ENCODE measurements at regions not wholly inside any gene's neighbourhood (a gene's known extent, or its start where the extent isn't known, plus 50 kb on each side); places are given as distances from the start of the nearest gene placed in this dataset.
"Not testable (repeated sequence)": the region's sequence is repeated elsewhere in the genome, so short reads cannot be mapped to it uniquely, and the experiment has no call there.

DNA sequence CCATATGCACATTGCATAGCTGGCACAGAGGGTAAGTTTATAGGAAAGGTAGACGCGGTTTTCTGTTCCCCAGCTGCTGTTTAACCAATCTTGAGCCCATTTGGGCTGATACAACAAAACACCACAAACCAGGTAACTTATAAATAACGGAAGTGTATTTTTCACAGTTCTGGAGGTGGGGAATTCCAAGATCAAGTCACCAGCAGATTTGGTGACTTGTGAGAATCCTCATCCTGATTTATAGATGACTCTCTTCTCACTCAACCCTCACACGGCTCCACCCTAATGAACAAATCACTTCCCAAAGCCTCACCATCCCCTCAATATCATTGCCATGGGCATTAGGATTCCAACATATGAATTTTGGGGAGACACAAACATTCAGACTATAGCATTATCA, 694.4 kb upstream of the NR2F2 start:
- no peak for DNase-seq

DNA sequence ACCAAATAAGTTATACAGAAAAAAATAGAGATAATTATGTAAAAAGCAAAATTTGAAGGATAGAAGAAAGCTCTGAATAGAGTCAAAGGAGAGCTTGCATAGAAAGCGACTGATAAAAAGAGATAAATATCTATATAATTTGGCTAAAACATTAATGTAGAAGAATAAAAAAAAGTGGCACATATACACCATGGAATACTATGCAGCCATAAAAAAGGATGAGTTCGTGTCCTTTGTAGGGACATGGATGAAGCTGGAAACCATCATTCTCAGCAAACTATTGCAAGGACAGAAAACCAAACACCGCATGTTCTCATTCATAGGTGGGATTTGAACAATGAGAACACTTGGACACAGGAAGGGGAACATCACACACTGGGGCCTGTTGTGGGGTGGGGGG, 693.3 kb upstream of the NR2F2 start:
- not testable (repeated sequence) for DNase-seq

- no peak for DNase-seq
Observed at GRCh38 chr15:95639208-95639607, 691.3 kb upstream of the NR2F2 start.

- DNase-seq: no peak
Observed at GRCh38 chr15:95644100-95644875, 686.2 kb upstream of the NR2F2 start.

- DNase-seq: no peak
Observed at GRCh38 chr15:95645791-95646338, 684.6 kb upstream of the NR2F2 start.

GRCh38 chr15:95646484-95647273, 683.8 kb upstream of the NR2F2 start:
- DNase-seq: no peak

DNA sequence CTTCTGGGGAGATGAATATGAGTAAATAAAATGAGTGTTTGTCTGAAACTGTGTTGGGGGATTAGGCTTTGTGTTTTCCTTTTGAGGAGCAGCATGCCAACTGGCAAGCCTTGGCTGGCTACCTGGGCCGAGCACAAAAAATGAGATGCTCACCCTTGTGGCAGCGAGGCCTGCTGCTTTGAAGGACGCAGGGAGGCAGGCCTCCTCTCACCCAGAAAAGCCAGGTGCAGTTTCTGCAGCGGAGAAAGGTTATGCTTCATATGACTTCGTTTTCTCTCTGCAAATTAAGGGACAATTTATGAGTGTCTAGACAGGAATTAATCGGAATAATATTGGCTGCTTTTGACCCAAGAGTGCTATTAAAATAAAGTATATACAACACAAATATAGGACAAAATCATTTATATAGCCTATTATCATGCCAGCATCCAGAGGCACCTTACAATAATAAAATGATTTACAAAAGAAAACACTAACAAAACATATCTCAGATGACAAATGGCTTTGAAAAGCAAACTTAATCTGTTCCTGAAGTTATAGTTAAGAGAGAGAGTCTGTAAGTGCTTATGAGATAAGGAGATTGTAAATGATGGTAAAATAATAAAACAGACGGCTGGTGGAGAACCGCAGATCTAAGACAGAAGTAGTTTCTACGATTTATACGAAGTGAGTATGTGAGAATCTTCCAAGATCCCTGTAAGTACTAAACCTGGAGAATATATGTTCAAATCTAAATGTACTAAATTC, 682.8 kb upstream of the NR2F2 start:
- DNase-seq: no peak

GRCh38 chr15:95653361-95653805, 677.1 kb upstream of the NR2F2 start:
- no peak for DNase-seq

DNA sequence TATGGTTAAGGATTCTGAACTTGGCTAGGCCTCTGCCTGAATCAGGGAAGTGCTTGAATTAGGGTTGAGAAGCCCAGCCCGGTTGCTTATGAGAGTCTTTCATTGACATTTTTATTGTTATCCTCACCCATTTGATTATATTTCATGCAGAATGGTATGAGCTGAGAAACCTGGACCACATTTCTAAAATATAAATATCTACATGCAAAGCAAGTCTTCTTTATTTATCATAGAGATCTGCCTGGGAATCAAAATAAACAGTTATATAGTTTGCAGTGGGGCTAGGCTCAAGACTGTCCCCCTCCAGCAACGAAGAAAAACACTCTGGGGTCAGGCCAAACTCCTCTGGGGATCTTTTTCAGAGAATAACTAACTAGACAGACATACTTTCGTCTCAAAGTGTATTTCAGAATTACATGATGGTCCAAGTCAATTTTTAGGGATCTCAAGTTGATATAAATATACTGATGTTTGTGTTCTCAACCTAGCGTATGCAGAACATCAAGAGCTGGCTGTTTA, 675.4 kb upstream of the NR2F2 start:
- DNase-seq: no peak

DNA sequence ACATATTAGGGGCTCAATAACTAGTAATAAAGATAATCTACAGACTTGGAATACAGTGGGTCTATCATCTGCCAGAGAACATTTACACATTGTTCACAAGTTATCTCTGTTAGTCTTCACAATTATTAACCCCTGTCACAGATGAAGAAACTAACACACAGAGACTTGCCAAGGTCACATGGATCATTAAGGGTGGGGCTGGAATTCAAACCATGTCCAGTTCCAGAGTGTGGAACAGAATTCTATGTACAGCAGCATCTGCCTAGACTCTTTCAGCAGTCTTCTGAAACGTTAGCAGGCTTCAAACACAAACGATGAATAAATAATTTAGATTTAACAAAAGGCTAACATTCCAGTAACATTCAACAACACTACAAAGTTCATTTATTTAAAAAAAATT, 673.9 kb upstream of the NR2F2 start:
- DNase-seq: no peak

DNA sequence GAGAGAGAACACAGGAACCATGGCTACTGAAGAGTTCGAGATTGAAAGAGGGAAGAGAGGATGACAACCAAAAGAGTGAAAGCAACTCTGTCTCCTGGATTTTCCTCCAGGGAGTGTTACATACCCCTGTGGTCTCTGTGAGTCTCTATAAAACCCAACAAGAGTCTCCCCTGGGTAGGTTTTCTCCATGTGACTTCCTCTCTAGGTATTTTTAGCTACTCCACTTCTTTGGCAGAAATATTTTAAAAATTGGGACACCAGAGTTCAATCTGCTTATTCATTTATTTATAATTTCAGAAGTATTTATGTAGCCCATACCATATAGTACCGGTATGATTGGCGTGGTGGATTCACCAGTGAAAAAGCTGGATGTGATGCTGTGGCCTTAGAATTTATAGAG, 671.7 kb upstream of the NR2F2 start:
- no peak for DNase-seq

DNA sequence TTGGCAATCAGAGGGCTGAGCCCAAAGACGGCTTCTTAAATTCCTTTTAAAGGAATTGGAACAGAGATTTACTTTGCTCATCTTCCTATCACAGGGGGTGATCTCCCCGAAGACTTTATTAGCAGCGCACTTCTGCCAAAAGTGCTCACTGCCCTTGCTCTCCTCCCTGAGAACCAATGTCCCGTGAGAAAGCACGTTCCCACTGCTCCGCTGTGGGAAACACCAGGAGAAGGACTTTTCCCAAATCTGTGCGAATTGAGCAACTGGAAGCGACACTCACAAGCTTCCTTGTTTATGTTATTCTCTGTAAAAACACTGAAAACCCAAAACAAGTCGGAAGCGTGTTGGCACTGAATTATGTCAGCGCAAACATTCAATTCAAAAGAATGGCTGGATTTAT, 670.8 kb upstream of the NR2F2 start:
- DNase-seq: no peak

DNA sequence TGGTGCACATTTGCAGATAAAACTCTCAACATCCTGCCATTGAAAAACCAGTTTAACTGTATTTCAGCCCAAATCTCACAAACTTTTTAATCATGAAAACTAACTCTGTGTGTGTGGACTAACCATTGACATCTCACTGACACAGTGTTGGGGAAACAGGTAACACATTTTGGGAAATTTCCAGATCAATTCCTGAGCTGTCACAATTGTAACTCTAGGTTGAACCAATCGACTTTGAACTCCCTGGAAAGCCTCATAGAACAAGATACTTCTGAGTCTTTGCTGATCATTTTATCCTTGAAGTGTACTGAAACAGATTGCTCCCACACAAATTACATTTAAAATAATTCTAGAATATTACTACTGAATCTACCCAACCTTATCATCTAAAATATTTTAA, 667.9 kb upstream of the NR2F2 start:
- DNase-seq: no peak

GRCh38 chr15:95663156-95664100, 667.1 kb upstream of the NR2F2 start:
- DNase-seq: no peak

- DNase-seq: no peak
Observed at GRCh38 chr15:95664450-95664849, 666.0 kb upstream of the NR2F2 start.

DNA sequence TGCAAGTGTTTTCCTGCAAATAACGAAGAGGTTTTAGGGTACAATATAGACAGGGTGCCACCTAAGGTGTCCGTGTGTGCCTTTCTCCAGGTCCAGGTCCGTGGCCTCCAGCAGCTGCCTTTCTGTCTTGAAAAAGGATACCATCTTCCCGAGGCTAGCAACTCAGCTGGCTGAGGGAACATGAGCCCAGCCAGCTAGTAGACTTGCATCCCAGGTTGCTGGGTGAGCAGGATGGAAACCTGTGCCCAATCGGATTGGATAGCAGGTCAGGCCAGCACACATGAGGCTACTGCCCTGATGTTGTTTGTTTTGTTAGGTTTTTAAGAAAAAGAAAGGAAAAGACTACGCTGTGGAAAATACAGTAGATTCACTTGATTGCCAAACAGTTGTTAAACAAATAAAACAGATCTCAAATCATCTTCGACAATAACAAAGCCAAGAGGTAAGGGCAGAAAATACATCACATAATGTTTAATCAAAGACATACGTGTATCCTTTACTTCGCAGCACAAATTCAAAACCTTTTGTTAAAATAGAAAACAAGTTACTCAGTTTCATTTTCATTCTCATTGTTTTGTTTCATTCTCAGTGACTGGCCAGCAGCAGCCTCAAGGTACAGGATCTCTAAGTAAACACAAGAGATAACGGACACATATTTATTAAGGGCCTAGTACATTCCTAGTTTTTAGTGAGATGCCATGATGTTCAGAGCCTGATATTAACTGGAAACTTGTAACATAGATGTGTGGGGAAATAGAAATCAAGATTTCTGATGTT, 661.2 kb upstream of the NR2F2 start:
- DNase-seq: no peak

DNA sequence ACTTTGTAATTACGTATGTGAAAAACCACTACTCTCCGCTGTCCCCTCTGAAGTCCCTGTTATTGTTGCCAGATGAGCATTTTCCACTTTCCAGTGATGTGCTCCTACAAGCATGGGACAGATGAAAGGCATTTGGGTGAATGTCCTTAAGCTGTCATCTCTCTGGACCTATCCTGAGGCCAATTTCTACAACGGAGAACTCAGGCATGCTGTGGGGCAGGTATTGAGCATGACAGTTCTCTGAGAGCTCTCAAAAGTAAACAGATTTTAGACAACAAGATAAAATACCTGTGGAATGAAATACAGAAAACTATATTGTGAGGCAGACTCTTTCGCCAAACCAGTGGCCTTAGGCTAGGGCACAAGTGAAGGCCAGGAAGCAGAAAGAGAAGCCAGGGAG, 656.5 kb upstream of the NR2F2 start:
- DNase-seq: no peak

GRCh38 chr15:95676500-95676899, 654.0 kb upstream of the NR2F2 start:
- DNase-seq: no peak

DNA sequence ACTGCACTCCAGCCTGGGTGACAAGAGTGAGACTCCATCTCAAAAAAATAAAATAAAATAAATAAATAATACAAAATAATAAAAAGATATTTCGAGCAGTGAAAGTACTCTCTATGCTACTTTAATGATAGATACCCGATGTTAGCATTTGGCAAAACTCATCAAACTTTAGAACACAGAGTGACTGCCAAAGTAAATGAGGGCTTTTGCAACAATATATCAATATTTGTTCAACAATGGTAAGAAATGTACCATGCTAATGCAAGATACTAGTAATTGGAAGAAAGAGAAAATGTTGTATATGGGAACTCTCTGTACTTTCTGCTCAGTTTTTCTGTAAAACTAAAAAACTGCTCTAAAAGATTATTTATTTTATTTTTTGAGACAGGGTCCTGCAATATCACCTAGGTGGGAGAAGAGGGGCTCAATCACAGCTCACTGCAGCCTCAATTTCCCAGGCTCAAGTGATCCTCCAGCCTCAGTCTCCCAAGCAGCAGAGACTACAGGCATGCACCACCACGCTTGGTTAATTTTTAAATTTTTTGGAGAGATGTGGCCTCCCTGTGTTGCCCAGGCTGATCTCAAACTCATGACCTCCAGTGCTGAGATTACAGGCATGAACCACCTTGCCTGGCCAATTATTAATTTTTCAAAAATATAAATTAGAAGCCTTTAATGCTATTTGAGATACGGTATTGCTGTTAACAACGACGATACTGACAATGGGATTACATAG, 650.5 kb upstream of the NR2F2 start:
- DNase-seq: no peak

GRCh38 chr15:95680728-95681127, 649.8 kb upstream of the NR2F2 start:
- no peak for DNase-seq

Measured in inflammatory macrophage treated with lipopolysaccharide for 4 hours (primary cell).